NCI-H2171 treated with DMSO at 0.1 percent for 48 hours (cell line): ENCODE measurements at regions not wholly inside any gene's neighbourhood (a gene's known extent, or its start where the extent isn't known, plus 50 kb on each side); places are given as distances from the start of the nearest gene placed in this dataset.

Experiments used
- DNase-seq: peaks from one replicate; lab custom pipeline; 2025; lab: John Stamatoyannopoulos, UW

DNA sequence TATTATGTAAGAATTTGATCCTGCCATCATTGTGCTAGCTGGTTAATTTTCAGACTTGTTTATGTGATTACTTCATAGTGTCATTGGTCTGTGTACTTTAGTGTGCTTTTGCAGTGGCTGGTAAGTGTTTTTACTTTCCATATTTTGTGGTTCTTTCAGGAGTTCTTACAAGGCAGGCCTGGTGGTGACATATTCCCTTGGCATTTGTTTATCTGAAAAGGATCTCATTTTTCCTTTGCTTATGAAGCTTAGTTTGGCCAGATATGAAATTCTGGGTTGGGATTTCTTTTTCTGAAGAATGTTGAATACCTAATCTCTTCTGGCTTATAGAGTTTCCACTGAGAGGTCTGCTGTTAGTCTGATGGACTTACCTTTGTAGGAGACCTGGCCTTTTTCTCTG lies 72.8 kb upstream of the MC4R start:
- no peak for DNase-seq

DNA sequence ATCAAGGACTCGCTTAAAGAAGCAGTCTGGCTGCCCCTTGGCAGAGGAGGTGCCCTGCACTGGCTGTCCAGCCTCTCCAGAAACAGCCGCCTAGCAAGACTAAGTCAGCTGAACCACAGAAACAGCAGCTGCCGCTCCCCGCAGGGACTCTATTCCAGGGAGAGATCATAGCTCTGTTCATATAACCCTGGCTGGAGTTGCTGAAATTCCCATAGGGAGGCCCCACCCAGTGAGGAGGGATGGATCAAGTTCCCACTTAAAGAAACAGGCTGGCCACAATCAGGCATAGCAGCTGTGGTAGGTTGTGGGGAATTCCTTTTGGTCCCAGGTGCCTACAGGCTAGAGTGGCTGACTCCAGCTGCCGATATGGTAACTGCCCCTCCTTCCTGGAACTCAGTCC lies 74.2 kb upstream of the MC4R start:
- DNase-seq: peak; percentile 99

DNA sequence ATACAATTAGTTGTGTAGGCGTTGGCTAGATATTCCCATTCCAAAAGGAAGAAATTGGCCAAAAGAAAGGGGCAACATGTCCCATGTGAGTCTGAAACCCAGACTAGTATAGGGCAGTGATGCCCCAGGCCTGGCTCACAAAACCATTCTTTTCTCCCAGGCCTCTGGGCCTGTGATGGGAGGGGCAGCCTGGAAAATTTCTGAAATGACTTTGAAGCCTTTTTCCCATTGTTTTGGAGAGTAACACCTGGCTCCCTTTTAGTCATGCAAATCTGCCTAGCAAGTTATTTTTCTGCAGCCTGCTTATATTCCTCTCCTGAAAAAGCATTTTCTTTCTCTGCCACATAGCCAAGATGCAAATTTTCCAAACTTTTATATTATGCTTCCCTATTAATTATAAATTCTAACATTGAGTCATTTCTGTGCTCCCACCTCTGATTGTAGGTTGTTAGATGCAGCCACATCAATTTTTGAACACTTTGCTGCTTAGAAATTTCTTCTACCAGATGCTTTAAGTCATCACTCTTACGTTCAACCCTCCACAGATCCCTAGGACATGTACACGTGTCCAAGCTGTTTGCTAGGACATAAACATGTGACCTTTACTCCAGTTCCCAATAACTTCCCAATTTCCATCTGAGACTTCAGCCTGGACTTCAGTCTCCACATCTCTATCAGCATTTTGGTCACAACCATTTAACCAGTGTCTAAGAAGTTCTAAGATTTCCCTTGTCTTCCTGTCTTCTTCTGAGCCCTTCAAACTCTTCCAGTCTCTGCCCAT lies 76.1 kb upstream of the MC4R start:
- DNase-seq: peak; percentile 29

DNA sequence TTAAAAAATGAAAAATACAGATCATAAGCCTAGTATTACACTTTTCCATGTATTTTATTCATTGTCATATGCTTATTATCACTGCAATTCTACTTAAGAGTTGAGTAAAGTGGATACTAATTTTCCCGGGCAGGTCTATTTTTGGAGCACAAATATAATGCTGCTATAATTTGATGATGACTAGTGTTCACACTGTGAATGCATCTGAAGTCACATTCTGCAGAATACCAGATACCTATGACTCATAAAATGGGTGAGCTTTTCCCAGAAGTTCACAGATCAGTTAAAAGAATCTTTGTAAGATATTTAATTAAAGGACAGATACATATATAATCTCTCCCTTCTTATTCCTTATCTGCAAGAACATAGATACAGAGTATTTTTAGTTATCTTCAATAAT lies 79.8 kb upstream of the MC4R start:
- DNase-seq: no peak

DNA sequence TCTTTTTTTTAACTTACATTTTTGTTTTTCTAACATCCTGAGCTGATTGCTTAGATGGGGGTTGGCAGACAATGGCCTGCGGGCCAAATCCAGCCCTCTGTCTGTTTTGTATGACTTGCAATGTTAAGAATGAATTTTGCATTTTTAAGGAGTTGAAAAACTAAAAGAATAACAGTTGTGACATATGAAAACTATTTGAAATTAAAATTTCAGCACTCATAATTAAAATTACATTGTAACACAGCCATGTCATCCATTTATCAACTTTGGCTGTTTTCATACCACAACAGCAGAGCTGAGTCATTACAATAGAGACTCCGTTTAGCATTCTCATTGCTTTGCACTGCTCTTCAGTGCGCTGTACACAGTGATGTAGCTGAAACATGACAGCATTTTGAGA lies 94.1 kb upstream of the MC4R start:
- no peak for DNase-seq

DNA sequence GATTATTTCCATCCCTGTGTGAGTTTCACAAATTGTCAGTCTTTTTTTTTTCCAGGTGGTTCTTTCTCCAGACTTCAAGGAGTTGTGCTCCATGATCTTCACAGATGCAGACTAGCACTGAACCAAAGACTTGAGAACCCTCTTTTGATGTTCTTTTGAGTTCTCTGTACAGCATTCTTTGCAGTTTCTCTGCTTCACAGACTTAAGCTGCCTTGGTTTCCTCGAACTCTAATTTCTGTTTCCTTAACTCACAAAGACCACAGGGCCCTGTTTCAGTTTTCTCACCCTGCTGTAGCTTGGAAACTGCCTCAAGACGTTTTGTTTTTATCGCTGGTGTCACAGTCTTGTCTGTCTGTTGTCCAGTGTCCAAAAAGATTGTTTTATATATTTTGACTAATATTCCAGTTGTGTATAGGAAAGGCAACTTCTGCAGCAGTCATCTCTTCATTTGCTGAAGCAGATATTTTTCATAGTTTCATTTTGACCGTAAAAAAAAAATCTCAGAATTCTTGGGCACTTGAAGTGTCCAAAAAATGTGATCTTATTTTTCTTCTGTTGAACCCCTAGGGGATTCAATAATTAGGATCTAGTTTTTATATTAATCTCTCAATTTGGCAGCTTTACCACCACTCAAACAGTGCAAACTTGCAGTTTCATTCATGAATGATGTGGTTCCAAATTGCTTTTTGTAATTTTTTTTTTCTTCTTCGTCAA lies 97.0 kb upstream of the MC4R start:
- no peak for DNase-seq

DNA sequence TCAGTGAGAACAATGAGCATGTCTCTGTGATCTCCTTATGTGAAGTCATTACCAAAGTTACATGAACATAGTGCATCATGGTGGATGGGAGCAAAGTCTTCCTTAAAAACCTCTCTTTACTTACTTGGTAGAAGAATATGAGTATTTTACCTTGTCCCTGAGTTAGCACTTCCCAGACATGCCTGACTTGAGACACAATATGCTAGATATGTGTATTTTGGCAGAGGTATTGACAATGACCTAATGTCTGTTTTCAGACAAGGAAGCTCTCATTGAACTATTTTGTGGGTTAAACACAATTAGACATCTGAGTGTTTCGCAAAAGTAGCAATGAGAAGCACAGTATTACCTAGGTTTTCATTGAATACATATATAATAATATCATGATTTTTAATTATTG lies 99.1 kb upstream of the MC4R start:
- DNase-seq: no peak

DNA sequence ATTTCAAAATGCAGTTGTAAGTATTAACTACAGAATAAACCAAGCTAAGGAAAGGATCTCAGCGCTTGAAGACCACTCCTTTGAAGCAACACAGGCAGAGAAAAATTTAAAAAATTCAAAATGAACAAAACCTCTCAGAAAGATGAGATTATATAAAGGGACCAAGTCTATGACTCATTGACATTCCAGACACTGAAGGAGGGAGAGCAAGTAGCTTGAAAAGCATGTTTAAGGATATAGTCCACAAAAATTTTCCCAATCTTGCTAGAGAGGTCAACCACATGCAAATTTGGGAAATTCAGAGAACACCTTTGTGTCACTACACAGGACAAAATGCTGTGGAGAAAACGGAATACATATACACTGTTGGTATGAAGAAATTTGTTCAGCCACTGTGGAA lies 112.6 kb upstream of the MC4R start:
- DNase-seq: no peak

DNA sequence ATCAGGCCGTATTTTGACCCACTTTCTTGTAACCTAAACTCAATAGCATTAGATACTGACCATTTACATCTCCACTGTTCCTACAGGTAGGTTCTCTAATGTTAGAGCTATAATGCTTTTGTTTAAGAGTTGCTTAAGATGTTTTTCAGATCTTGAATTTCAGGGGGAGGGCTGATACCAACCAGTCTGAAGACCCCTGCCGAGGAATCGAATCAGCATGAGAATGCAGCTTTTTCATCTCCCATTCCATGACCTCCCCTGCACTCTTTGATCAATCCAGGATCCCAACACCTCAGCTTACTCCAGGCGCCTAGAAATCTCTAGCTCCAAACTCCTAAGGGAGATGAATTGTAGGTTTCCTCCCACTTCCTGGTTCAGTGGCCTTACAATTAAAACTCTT lies 120.5 kb upstream of the MC4R start:
- no peak for DNase-seq

DNA sequence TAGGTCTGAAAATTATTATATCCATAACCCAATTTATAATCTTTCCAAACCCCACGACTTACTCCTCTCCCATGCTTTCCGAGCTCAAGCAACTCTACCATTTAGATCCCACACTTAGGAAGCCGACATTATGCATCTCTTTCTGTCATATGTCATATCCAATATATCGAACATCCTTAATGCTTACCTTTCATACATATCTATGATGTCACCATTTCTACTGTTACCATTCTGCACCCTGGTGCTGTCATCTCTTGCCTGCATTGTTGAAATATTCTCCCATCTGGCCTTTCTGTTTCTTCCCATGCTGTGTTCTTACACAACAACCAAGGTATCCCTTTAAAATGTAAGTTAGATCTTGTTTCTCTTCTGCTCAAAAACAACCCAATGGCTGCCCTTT lies 127.1 kb upstream of the MC4R start:
- DNase-seq: no peak

DNA sequence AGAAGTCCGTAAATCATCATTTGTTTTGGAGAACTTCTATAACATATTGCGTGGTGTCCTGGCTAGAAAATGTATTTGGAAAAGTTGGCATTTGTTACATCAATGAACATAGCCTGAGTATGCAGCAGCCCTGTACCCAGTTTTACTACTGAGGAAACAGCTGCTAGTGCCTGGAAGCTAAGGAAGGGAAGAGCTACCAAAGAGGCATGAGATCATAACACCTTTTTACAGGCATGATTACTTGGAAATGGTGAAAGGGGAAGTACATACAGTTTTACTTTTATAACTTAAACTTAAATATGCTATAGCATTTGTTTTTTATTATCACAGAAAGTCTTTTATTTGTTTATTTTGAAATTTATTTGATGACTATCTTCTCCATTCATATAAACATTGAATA lies 128.4 kb upstream of the MC4R start:
- no peak for DNase-seq

DNA sequence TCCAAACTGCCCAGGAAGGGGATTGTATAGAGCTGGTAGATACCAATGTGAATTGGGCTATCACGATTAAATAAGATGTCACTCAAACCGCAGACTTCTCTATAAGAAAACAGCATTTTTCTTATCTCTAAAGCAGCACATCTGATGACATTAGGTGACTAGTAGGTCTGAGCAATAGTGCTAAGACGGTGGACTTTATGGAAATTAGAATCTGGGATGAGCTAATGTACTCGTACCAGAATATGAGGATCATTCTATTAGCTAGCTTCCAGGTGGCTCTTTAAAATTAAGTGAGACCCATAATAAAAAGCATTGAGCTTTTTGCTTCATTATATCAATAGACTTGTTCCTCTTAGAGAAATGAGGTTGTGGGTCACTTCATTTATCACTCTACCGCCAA lies 130.0 kb upstream of the MC4R start:
- DNase-seq: no peak

DNA sequence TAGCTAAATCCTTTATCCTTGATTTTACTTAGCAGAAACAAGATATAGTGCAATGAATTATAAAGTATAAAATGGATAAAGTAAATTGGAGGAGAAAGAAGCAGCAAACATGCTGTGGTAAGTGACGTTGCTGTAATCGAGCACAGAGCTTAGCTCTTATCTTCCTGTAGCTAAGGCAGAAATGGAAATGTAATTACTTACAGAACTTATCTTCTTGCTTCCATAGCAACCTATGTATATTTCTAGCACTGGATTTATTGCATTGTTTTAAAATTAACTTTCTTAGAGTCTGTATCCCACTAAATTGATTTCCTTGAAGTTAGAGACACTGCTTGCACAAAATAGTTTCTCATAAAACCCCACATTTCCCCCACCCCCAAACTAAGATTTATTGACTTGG lies 130.6 kb upstream of the MC4R start:
- no peak for DNase-seq

DNA sequence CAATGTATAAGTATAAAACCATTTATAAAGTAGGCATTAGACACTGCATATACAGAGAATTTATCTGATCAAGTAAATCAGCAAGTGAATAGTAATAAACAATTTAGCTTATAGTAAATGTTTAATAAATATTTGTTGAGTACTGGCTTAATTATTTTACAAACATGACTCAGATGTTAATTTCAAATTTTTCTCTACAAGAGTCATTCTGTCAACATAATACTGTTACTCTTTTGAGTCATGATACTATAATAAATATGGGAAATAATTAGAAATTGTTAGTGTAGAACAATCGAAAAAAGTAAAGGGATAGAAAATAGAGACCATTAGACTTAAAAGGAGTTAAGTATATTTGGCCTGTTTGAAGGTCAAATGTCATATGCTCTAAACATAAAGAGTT lies 133.6 kb upstream of the MC4R start:
- DNase-seq: no peak

DNA sequence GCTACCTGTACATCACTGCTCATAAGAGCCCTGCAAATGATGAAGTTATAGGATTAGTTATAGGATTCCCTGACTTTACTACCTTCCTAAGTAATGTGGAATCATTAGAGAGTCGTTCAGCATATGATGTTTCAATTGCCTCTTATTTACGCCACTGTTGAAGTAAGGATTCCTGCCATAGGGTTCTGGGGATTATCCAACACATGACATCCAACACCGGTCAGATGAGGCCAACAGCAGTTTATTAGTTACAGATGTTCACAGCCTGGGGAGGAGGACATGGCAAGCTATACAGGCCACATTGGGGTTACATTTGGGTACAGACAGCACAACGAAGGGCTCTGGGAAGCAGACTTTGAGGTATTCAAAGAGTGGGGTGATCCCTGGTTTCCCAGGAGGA lies 134.1 kb upstream of the MC4R start:
- peak; percentile 30 for DNase-seq

DNA sequence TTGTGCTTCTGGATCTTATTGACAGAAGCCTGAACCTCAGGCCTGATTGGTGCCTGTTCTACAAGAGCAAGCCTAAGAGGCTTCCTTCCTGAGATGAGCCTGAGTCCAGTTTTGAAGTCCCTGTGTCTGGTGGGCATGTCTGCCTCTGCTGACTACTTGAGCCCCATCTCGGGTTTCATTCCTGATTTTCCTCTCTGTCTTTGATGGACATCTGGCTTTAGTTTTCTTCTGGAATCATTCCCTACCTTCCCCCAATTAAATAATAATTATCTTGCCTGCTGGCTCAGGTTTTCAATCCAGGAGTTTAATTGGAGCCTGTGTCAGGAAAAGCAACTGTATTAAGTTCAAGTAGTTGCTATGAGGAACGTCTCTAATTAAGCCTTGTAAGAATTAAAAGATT lies 135.5 kb upstream of the MC4R start:
- DNase-seq: peak; percentile 81

DNA sequence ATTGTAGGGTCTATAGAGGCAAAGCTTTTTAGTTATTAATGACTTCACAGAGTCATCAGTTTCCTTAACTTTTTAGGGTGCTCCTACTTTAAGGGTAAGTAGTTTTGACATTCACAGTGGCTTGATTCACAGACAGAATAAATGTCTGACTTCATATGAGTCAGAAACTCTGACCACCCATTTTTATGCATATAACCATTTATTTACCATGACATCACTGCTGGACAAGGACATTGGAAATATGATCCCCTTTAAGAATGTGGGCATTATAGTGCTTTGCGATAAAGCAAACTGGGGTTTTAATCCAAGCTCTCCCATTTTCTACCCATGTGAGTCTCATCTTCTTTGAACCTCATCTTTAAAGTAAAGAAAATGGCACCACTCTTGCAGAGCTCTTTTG lies 162.0 kb upstream of the MC4R start:
- no peak for DNase-seq

DNA sequence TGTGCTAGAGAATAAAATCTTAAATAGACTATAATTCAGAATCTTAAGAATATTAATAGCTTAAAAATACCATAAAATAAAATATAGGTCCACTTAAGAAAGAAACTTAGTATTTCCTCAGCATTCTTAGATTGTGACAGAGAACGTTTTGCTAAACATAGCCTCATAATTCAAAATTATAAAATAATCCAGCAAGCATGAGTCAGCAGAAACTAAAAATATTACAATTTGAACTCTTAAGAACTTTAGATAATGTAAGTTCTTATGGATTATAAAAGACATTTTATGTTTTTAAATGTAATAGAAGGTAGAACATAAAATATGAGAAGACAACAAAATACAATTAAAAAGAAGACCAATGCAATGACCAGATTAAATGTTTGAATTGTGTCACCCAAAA lies 164.5 kb upstream of the MC4R start:
- no peak for DNase-seq

DNA sequence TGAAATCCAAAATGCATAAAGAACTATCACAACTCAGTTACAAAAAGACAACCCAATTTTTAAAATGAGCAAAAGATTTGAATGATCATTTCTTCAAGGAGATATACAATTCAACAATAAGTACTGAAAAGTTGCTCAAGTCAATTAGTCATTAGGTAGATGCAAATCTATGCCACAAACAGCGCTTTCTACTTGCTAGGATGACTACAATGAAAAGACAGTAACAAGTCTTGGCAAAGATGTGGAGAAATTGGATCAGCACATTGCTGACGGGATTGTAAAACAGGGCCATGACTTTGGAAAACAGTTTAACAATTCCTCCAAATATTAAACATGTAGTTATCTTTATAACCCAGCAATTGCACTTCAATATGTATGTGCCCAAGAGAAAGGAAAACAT lies 166.3 kb upstream of the MC4R start:
- DNase-seq: no peak

DNA sequence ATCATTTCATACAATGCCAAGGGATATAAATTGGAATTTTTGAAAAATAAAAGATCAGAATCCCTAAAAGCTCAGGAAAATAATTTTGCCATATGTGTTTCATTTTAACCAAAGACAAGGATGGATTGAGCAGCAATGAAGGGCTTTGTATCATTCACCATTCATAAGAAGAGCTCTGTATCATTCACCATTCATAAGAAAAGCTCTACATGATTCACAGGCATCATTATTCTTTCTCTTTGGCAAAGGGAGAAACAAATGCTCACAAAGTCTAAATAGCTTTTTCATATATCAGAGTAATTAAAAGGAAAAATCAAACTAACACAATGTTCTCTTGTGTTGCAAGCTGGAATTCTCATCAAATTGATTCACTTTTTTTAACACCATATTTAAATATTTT lies 169.1 kb upstream of the MC4R start:
- no peak for DNase-seq

DNA sequence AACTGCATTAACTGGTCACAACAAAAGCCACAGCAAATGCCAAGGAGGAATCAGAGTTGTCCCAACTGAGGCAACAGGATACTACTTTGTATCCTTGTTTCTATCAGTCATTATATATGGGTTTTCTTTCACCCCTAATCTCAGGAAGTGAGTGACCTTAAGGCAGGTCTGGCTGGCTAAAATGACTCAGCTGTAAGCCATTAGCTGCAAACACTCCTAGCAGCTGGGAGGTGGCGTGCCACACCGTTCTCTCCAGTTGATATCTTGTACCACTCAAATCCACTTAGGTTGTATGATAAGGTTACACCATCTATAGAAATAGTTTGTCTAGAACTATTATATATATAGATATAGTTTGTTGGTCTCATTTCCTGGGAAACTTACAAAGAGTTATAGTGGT lies 171.1 kb upstream of the MC4R start:
- DNase-seq: no peak

DNA sequence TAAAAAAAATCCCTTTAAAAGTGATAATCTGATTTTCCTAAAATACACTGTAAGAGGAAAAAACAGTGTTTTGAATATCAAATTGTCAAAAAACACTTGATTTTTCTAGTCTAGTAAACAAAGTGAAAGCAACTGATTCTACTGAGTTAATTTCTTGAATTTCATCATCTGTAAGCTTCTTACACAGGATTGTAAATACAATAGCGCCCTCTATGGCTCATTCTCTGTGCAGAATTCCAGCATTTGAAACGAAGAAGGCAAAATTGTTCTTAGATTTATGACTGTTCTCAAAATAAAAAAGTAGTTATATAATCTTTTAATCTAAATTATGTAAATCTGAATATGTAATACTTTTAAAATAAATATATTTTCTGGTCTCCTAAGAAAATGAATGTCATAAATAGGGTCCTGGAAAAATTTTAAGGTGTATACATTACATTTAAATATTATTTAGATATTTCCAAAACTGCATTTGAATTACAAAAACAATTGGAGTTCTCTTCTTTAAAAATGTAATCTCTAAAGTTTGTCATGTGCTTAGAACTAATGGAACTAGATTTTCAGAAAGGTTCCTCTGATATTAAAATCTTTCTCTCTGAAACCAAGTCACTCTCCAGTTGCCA lies 176.9 kb upstream of the MC4R start:
- DNase-seq: peak; percentile 86

DNA sequence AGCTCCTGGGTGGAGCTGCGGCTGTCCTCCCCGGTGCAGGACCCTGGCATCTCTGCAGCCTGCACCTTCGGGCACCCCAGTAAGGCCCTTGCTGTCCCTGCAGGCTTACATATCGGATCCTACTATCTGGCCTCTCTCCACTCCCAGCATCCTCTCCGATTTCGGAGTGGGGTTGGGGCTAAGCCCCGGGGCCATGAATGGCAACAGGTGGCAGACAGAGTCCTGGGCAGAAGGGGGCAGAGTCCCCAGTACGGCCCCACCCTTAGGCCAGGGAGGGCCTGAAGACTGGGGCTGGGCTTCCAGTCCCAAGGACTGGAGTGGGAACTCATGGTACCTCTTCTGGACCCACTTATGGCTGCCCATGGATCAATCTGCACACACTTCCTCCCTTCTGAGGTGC lies 180.4 kb upstream of the MC4R start:
- DNase-seq: no peak

DNA sequence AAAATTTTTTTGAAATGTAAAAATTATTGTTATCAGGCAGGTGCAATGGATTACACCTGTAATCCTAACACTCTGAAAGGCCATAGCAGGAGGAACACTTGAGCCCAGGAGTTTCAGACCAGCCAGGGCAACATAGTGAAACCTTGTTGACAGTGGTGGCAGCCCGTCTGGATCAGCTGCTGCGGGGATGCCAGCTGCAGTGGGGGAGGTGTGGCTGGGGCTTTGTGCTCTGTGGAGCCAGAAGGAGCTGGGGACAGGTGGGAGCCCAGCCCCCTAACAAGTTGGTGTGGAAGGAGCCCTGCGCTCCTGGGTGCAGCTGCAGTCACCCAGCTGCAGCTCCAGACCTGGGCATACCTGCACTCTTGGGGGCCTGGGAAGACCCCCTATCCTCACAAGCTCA lies 182.4 kb upstream of the MC4R start:
- peak; percentile 81 for DNase-seq
